Neuronal stem cell (in vitro differentiated cells): ENCODE measurements at regions not wholly inside any gene's neighbourhood (a gene's known extent, or its start where the extent isn't known, plus 50 kb on each side); places are given as distances from the start of the nearest gene placed in this dataset.

Experiments
- DNase-seq: peaks from one replicate; pipeline ENCODE4 v3.0.0-alpha.2; 2013; ENCODE audit warnings: low spot score
- H2AFZ ChIP-seq: one replicate; pipeline ENCODE4 v1.6.1; 2013; ENCODE audit warnings: mild to moderate bottlenecking, low read length, inconsistent platforms
- H2AK5ac ChIP-seq: 2 replicates; pipeline ENCODE4 v1.6.1; 2013; ENCODE audit warnings: low read depth, mild to moderate bottlenecking, inconsistent platforms, low read length, moderate library complexity, mixed read lengths
- H2BK120ac ChIP-seq: 2 replicates; pipeline ENCODE4 v1.6.1; 2013; ENCODE audit warnings: low read depth, mild to moderate bottlenecking, inconsistent platforms, low read length, moderate library complexity, mixed read lengths
- H2BK12ac ChIP-seq: one replicate; pipeline ENCODE4 v1.6.1; 2013; ENCODE audit warnings: low read length, inconsistent platforms
- H2BK15ac ChIP-seq: 2 replicates; pipeline ENCODE4 v1.6.1; 2013; ENCODE audit warnings: mild to moderate bottlenecking, low read length, inconsistent platforms, mixed read lengths
- H2BK5ac ChIP-seq: one replicate; pipeline ENCODE4 v1.6.1; 2013; ENCODE audit warnings: inconsistent platforms, mild to moderate bottlenecking, low read length, moderate library complexity
- H3K14ac ChIP-seq: one replicate; pipeline ENCODE4 v1.6.1; 2013; ENCODE audit warnings: low read length, inconsistent platforms
- H3K18ac ChIP-seq: 2 replicates; pipeline ENCODE4 v1.6.1; 2013; ENCODE audit warnings: low read length, inconsistent platforms
- H3K23ac ChIP-seq: 2 replicates; pipeline ENCODE4 v1.6.1; 2013; ENCODE audit warnings: low read depth, mild to moderate bottlenecking, mixed read lengths, low read length, inconsistent platforms; ENCODE audit not compliant: poor library complexity
- H3K27ac ChIP-seq: replicated peaks from 3 replicates; pipeline ENCODE4 v1.5.1; 2013; ENCODE audit warnings: low read length, inconsistent platforms
- H3K27me3 ChIP-seq, 3 experiments: 2 replicates each; pipeline ENCODE4 v1.6.1; 2013; ENCODE audit warnings: low read length in 3 of 3, mild to moderate bottlenecking in 2 of 3, inconsistent platforms in 1 of 3, low read depth in 1 of 3, mixed read lengths in 1 of 3, moderate library complexity in 1 of 3; ENCODE audit not compliant: control insufficient read depth in 3 of 3, insufficient read depth in 3 of 3
- H3K36me3 ChIP-seq, 2 donors: replicated peaks in 1 of 2; 2 replicates each; pipeline ENCODE4 v1.6.1; 2013; ENCODE audit warnings: low read length in 2 of 2; ENCODE audit not compliant: control insufficient read depth in 2 of 2, insufficient read depth in 2 of 2
- H3K4ac ChIP-seq: 2 replicates; pipeline ENCODE4 v1.6.1; 2013; ENCODE audit warnings: inconsistent platforms, mild to moderate bottlenecking, low read length, moderate library complexity
- H3K4me1 ChIP-seq, 2 donors: 1 replicate in 1 of 2; 2 replicates in 1 of 2; pipeline ENCODE4 v1.6.1; 2013; ENCODE audit warnings: low read length in 2 of 2, low read depth in 1 of 2; ENCODE audit not compliant: control insufficient read depth in 2 of 2, insufficient read depth in 1 of 2
- H3K4me2 ChIP-seq: one replicate; pipeline ENCODE4 v1.6.1; 2013; ENCODE audit warnings: mild to moderate bottlenecking, low read length, inconsistent platforms; ENCODE audit not compliant: insufficient read depth, poor library complexity, severe bottlenecking
- H3K4me3 ChIP-seq, 2 donors: 2 replicates each; pipeline ENCODE4 v1.5.1; 2013; ENCODE audit warnings: low read length in 2 of 2, mild to moderate bottlenecking in 2 of 2, inconsistent platforms in 1 of 2, moderate library complexity in 1 of 2
- H3K79me1 ChIP-seq: one replicate; pipeline ENCODE4 v1.6.1; 2013; ENCODE audit warnings: low read depth, mild to moderate bottlenecking, inconsistent platforms, low read length, moderate library complexity
- H3K9ac ChIP-seq: one replicate; pipeline ENCODE4 v1.6.1; 2013; ENCODE audit warnings: mild to moderate bottlenecking, low read depth, low read length, inconsistent platforms; ENCODE audit not compliant: poor library complexity
- H3K9me3 ChIP-seq, 2 donors: replicated peaks in 1 of 2; 2 replicates each; pipeline versions ENCODE3 to v1.6.1; 2013; ENCODE audit warnings: low read length in 2 of 2, mild to moderate bottlenecking in 2 of 2, inconsistent platforms in 1 of 2, low read depth in 1 of 2, mixed read lengths in 1 of 2, moderate library complexity in 1 of 2; ENCODE audit not compliant: control insufficient read depth in 2 of 2, insufficient read depth in 1 of 2
- H4K8ac ChIP-seq: one replicate; pipeline ENCODE4 v1.6.1; 2013; ENCODE audit warnings: low read depth, mild to moderate bottlenecking, inconsistent platforms, low read length, moderate library complexity
- H4K91ac ChIP-seq: one replicate; pipeline ENCODE4 v1.6.1; 2013; ENCODE audit warnings: low read length, low read depth, mild to moderate bottlenecking, inconsistent platforms; ENCODE audit not compliant: poor library complexity
- WGBS, 2 donors: extraction: QIAGEN DNeasy Blood & Tissue Kit; methylation state at CpG; one replicate each; pipeline ENCODE4 v1.1.7; 2013; ENCODE audit warnings: missing lambda C conversion rate in 2 of 2, mixed read lengths in 1 of 2; ENCODE audit not compliant: insufficient read length in 2 of 2, insufficient replicate concordance in 1 of 2; ENCODE audit errors: extremely low coverage in 2 of 2; 5-methylcytosine and 5-hydroxymethylcytosine counted together

DNA sequence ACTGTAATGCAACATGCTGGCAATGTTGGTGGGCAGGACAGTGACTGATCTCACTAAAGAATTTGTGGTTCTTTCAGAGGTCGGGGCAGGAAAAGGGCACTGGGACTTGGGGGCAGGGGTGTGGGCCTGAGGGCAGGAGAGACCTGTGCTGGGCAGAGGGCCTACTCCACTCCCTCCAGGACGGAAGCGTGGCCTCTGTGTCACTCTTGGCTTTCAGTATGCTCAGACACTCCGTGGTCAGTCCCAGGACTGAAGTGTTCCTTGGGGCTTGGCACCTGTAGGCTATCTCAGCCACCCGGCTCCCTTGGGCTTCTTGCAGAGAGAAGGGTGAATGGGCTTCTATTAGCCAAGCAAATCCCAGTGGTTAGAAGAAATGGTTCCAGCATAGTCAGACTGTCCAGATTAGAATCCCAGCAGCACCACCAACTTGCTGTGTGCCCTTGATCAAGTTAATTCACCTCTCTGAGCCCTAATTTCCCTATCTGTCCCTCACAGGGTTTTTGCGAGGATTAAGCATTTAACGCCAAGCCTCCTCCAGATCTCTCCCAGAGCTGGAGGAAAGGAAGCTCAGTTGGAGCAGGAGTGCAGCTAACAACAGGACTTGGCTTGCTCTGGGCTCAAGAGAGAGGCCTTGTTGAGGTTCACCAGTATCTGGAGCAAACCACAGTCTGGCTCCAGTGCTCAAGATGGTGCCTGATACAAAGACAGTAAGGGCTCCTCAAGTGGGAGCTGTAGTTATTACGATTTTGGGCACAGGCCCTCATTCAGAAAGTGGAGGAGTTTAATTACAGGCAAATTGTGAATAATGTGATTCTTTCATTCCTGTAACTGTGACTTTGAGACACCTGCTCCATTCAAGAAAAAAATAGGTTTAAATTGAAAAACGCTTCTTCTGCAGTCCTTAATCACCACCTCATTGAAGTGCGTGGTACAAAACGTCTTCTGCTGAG, 57.7 kb upstream of the LRP8 start:
- Histone ChIP-seq H4K91ac (no peak overlapping the region), H3K4ac (no peak overlapping the region), H3K4me1 (peaks cover 0 to under 1% of the 10 kb centered on the region in 2 donors), H2BK12ac (no peak overlapping the region), H3K4me2 (no peak overlapping the region), H2AK5ac (no peak overlapping the region), H3K36me3 (no peaks in the 10 kb centered on the region), H3K18ac (no peak overlapping the region), H3K9ac (peak overlapping the region; percentile 34), H3K9me3 (no peaks in the 10 kb centered on the region), H3K27me3 (peaks cover 0 to 32% (median 0%) of the 10 kb centered on the region in 3 experiments), H2BK120ac (no peak overlapping the region), H2AFZ (no peak overlapping the region), H3K79me1 (no peaks in the 10 kb centered on the region), H3K14ac (no peak overlapping the region), H3K27ac (no peak overlapping the region), H2BK5ac (no peak overlapping the region), H3K23ac (no peak overlapping the region), H3K4me3 (no peak overlapping the region), H4K8ac (no peak overlapping the region), H2BK15ac (no peak overlapping the region)
- DNase-seq: no peak
- no CpG with 5 or more reads among the region's 11 CpGs for WGBS, 2 donors

DNA sequence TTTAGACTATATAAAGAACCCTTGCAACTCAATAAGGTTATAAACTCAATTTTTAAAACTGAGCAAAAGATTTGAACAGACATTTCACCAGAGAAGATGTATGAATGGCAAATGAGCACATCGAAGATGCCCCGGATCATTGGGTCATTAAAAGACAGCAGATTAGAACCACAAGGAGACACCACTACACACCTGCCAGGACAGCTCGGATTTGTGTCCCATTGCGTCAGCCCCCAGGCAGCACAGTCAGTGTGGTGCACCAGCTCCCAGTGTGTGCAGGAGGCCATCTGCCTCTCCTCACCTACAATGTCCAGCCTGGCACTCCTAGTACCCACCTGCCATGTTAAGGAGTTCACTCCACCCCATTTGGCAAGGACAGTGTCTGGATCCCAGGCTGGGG, 61.1 kb upstream of the LRP8 start:
- H2AFZ ChIP-seq: no peak overlapping the region
- no peaks in the 10 kb centered on the region for H3K36me3 ChIP-seq
- peak overlapping the region; percentile 40 for H2AK5ac ChIP-seq
- H3K14ac ChIP-seq: no peak overlapping the region
- no peak overlapping the region for H3K4ac ChIP-seq
- no peak for DNase-seq
- no peak overlapping the region for H4K91ac ChIP-seq
- no peak overlapping the region for H3K27ac ChIP-seq
- no peak overlapping the region for H2BK5ac ChIP-seq
- peaks cover 0 to 5% of the 10 kb centered on the region in 2 donors for H3K4me1 ChIP-seq
- H3K4me2 ChIP-seq: no peak overlapping the region
- no peak overlapping the region for H4K8ac ChIP-seq
- no peaks in the 10 kb centered on the region for H3K9me3 ChIP-seq
- no peak overlapping the region for H3K4me3 ChIP-seq
- no peak overlapping the region for H2BK12ac ChIP-seq
- H2BK15ac ChIP-seq: no peak overlapping the region
- peaks cover 0 to 7% (median 0%) of the 10 kb centered on the region in 3 experiments for H3K27me3 ChIP-seq
- peak overlapping the region; percentile 13 for H3K9ac ChIP-seq
- H3K23ac ChIP-seq: no peak overlapping the region
- H2BK120ac ChIP-seq: no peak overlapping the region
- no peaks in the 10 kb centered on the region for H3K79me1 ChIP-seq
- H3K18ac ChIP-seq: peak overlapping the region; percentile 73
- no CpG with 5 or more reads among the region's 4 CpGs for WGBS, 2 donors

DNA sequence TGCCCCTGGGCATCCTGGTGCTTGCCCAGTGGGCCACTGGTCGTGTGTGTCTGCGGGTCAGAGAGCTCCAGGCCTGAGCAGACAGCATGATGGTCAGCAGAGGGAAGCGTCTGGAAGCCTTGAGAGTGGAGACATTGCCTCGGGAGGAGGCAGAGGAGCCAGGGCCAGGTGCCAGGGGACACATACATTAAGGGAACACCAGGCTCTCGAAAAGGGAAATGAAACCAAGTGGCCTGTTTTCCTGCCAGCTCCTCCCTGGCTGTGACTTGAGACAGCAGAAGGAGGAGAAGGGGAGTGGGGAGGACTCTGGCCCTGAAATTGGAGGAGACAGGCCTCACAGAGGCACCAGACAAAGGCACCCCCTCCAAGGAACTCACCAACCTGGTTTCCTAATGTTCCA, 62.4 kb upstream of the LRP8 start:
- no peak overlapping the region for H3K27ac ChIP-seq
- no peak overlapping the region for H2BK12ac ChIP-seq
- peak overlapping the region; percentile 55 for H3K18ac ChIP-seq
- no peak overlapping the region for H2BK15ac ChIP-seq
- no peak overlapping the region for H4K8ac ChIP-seq
- H3K14ac ChIP-seq: peak overlapping the region; percentile 22
- no CpG with 5 or more reads among the region's 5 CpGs for WGBS, 2 donors
- peaks cover 0 to 5% of the 10 kb centered on the region in 2 donors for H3K4me1 ChIP-seq
- H3K9me3 ChIP-seq: no peaks in the 10 kb centered on the region
- no peak overlapping the region for H3K4ac ChIP-seq
- H2BK120ac ChIP-seq: no peak overlapping the region
- no peak overlapping the region for H2AFZ ChIP-seq
- no peaks in the 10 kb centered on the region for H3K36me3 ChIP-seq
- no peak overlapping the region for H2AK5ac ChIP-seq
- no peaks in the 10 kb centered on the region for H3K79me1 ChIP-seq
- peak overlapping the region; percentile 5 for H3K9ac ChIP-seq
- H3K4me3 ChIP-seq: no peak overlapping the region
- H2BK5ac ChIP-seq: peak overlapping the region; percentile 59
- no peak for DNase-seq
- no peak overlapping the region for H4K91ac ChIP-seq
- no peak overlapping the region for H3K4me2 ChIP-seq
- H3K27me3 ChIP-seq: no peaks in the 10 kb centered on the region
- no peak overlapping the region for H3K23ac ChIP-seq

DNA sequence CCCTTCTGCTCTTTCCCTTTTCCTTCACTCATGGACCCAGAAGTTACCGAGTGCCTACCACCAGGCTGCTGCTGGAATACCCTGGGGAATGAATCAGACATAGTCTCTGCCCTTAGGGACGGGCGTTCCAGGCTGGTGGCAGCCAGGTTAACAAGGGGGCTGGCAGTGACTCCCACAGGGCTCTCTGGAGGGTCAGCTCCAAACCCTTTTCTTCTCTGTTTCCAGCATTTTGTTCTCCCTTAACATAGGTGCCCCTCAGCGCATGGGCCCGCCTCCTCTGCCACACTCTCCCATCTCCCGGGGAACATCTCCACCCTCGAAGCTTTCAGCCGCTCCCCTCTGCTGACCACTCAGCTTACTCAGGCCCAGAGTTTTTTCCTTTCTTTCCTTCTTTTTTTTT, 62.9 kb upstream of the LRP8 start:
- Histone ChIP-seq H2AFZ (no peak overlapping the region), H2BK120ac (no peak overlapping the region), H3K27ac (no peak overlapping the region), H3K18ac (peak overlapping the region; percentile 21), H2BK5ac (no peak overlapping the region), H3K79me1 (no peaks in the 10 kb centered on the region), H3K27me3 (no peaks in the 10 kb centered on the region), H2AK5ac (no peak overlapping the region), H2BK12ac (no peak overlapping the region), H2BK15ac (no peak overlapping the region), H3K36me3 (no peaks in the 10 kb centered on the region), H3K23ac (no peak overlapping the region), H3K9me3 (no peaks in the 10 kb centered on the region), H3K4ac (no peak overlapping the region), H3K14ac (no peak overlapping the region), H3K4me1 (peaks cover 0 to 6% of the 10 kb centered on the region in 2 donors), H4K91ac (no peak overlapping the region), H4K8ac (no peak overlapping the region), H3K4me3 (no peak overlapping the region), H3K4me2 (no peak overlapping the region), H3K9ac (no peak overlapping the region)
- no peak for DNase-seq
- WGBS, 2 donors: no CpG with 5 or more reads among the region's 8 CpGs
